ENCODE measurements at regions not wholly inside any gene's neighbourhood (a gene's known extent, or its start where the extent isn't known, plus 50 kb on each side); places are given as distances from the start of the nearest gene placed in this dataset.
"Not testable (repeated sequence)": the region's sequence is repeated elsewhere in the genome, so short reads cannot be mapped to it uniquely, and the experiment has no call there.

DNA sequence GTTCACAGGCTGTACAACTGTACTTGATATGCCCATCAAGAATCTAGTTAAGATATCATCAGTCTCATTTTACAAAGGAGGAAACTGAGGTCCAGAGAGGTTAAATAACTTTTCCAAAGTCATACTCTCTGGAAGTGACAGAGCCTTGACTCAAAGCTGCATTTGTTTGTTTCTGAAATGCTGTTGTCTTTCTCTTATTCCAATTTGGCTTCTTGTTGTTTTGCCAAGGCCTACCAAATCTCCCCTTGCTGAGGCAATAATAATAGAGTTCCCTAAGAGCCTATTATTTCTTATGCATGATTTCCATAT, 79.8 kb upstream of the C12orf71 start:
- no peak for DNase-seq (ENCODE audit: extremely low spot score, unreplicated experiment)
- Mint-ChIP-seq H3K9me3 (ENCODE audit: unreplicated experiment) (peaks cover 7% of the 10 kb centered on the region), H3K4me3 (ENCODE audit: unreplicated experiment) (no peak overlapping the region), H3K4me1 (ENCODE audit: unreplicated experiment) (peaks cover 11% of the 10 kb centered on the region), H3K27ac (ENCODE audit: unreplicated experiment) (no peak overlapping the region), H3K27me3 (ENCODE audit: unreplicated experiment) (no peaks in the 10 kb centered on the region), H3K36me3 (ENCODE audit: unreplicated experiment) (peaks cover 1% of the 10 kb centered on the region)
- no peak for TF ChIP-seq CTCF (IDR thresholded peaks at IDR 0.05)

DNA sequence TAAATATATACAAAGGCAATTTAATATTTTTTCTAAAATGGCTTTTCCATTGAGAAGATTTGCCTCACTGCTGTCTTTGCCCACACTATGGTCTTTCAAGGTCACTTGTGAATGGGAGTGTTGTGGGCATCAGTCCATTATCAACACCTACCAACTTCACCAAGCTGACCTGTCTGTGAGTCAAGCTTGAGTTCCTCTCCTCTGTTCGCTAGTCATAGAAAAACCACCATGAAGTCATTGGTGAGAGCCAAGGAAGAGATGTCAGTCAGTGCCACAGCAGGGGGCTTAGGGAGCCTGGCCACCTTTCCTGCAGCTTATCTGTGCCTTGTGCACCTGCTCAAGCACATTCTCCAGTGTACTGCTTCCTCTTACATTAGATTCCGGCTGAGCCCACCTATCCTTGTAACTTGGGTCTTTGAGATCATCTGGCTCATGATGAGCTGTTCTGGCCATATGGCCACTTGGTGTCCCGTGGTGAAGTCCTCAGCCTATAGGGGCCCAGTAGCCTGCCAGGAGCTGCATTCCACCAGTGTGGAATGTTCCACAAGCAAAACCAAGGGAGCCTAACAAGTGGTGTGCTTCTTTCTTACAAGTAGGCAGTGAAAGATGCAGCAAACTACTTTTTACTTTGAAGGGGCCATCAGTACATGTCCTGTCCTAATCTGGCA, 80.8 kb upstream of the C12orf71 start:
- Mint-ChIP-seq H3K4me3 (ENCODE audit: unreplicated experiment) (no peak overlapping the region), H3K36me3 (ENCODE audit: unreplicated experiment) (peaks cover 1% of the 10 kb centered on the region), H3K27me3 (ENCODE audit: unreplicated experiment) (no peaks in the 10 kb centered on the region), H3K27ac (ENCODE audit: unreplicated experiment) (no peak overlapping the region), H3K4me1 (ENCODE audit: unreplicated experiment) (peaks cover 11% of the 10 kb centered on the region), H3K9me3 (ENCODE audit: unreplicated experiment) (peaks cover 11% of the 10 kb centered on the region)
- DNase-seq (ENCODE audit: extremely low spot score, unreplicated experiment): no peak
- TF ChIP-seq CTCF (IDR thresholded peaks at IDR 0.05): no peak

DNA sequence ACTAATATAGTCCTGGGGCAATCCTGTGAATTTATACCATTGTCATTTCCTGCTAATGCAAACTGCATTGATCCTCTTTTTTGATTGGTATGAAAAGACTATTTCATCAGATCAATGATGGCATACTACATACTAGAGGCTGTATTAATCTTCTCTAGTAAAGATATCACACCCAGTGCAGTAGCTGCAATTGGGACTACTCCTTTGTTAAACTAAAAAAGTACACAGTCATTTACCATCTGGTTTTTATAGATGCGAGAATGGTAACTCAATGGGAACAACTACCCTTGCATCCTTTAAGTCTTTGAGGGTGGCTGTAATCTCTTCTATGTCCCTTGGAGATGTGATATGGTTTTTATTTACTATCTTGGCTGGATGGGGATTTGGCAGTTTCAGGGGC, 80.2 kb upstream of the STK38L start:
- no peaks in the 10 kb centered on the region for H3K27me3 Mint-ChIP-seq (ENCODE audit: unreplicated experiment)
- H3K27ac Mint-ChIP-seq (ENCODE audit: unreplicated experiment): no peak overlapping the region
- TF ChIP-seq CTCF (IDR thresholded peaks at IDR 0.05): no peak
- H3K9me3 Mint-ChIP-seq (ENCODE audit: unreplicated experiment): peaks cover 16% of the 10 kb centered on the region
- H3K4me1 Mint-ChIP-seq (ENCODE audit: unreplicated experiment): peaks cover 11% of the 10 kb centered on the region
- DNase-seq (ENCODE audit: extremely low spot score, unreplicated experiment): no peak
- H3K4me3 Mint-ChIP-seq (ENCODE audit: unreplicated experiment): no peak overlapping the region
- H3K36me3 Mint-ChIP-seq (ENCODE audit: unreplicated experiment): peaks cover 3% of the 10 kb centered on the region

GRCh38 chr12:27164330-27165040, 79.6 kb upstream of the STK38L start:
- Mint-ChIP-seq H3K27me3 (ENCODE audit: unreplicated experiment) (no peaks in the 10 kb centered on the region), H3K36me3 (ENCODE audit: unreplicated experiment) (peaks cover 5% of the 10 kb centered on the region), H3K4me1 (ENCODE audit: unreplicated experiment) (peaks cover 11% of the 10 kb centered on the region), H3K9me3 (ENCODE audit: unreplicated experiment) (peaks cover 21% of the 10 kb centered on the region), H3K4me3 (ENCODE audit: unreplicated experiment) (no peak overlapping the region), H3K27ac (ENCODE audit: unreplicated experiment) (no peak overlapping the region)
- DNase-seq (ENCODE audit: extremely low spot score, unreplicated experiment): no peak
- TF ChIP-seq CTCF (IDR thresholded peaks at IDR 0.05): no peak

DNA sequence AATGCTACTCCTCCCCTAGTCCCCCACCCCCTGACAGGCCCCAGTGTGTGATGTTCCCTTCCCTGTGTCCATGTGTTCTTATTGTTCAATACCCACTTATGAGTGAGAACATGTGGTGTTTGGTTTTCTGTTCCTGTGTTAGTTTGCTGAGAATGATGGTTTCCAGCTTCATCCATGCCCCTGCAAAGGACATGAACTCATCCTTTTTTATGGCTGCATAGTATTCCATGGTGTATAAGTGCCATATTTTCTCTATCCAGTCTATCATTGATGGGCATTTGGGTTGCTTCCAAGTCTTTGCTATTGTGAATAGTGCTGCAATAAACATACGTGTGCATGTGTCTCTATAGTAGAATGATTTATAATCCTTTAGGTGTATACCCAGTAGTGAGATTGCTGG, 78.1 kb upstream of the STK38L start:
- DNase-seq (ENCODE audit: extremely low spot score, unreplicated experiment); H3K27ac Mint-ChIP-seq (ENCODE audit: unreplicated experiment); H3K36me3 Mint-ChIP-seq (ENCODE audit: unreplicated experiment); H3K4me3 Mint-ChIP-seq (ENCODE audit: unreplicated experiment); H3K27me3 Mint-ChIP-seq (ENCODE audit: unreplicated experiment): not testable (repeated sequence)
- Mint-ChIP-seq H3K9me3 (ENCODE audit: unreplicated experiment) (peaks cover 25% of the 10 kb centered on the region), H3K4me1 (ENCODE audit: unreplicated experiment) (peaks cover 11% of the 10 kb centered on the region)

- Mint-ChIP-seq H3K4me1 (ENCODE audit: unreplicated experiment) (peaks cover 11% of the 10 kb centered on the region), H3K9me3 (ENCODE audit: unreplicated experiment) (peaks cover 27% of the 10 kb centered on the region)
- H3K27ac Mint-ChIP-seq (ENCODE audit: unreplicated experiment); H3K36me3 Mint-ChIP-seq (ENCODE audit: unreplicated experiment); DNase-seq (ENCODE audit: extremely low spot score, unreplicated experiment); H3K4me3 Mint-ChIP-seq (ENCODE audit: unreplicated experiment); H3K27me3 Mint-ChIP-seq (ENCODE audit: unreplicated experiment): not testable (repeated sequence)
Measured at GRCh38 chr12:27171494-27171893, 72.6 kb upstream of the STK38L start.

Measured in osteocyte (in vitro differentiated cells).